ENCODE measurements at regions not wholly inside any gene's neighbourhood (a gene's known extent, or its start where the extent isn't known, plus 50 kb on each side); places are given as distances from the start of the nearest gene placed in this dataset.

- POLR2A ChIA-PET, result no interaction called here
- no peak overlapping the region for H3K4me3 Mint-ChIP-seq
- H3K27me3 Mint-ChIP-seq, result peaks cover 5 to 22% (median 11%) of the 10 kb centered on the region in 5 donors
- ATAC-seq (no peak), DNase-seq (no peak)
- H3K27ac Mint-ChIP-seq, result no peak overlapping the region
- no peaks in the 10 kb centered on the region for H3K36me3 Mint-ChIP-seq
- H3K9me3 Mint-ChIP-seq, result peaks cover 0 to 2% (median 0%) of the 10 kb centered on the region in 9 donors
- no peaks in the 10 kb centered on the region for H3K4me1 Mint-ChIP-seq
Observed at GRCh38 chr11:112785149-112785548, 176.1 kb upstream of the NCAM1 start.

GRCh38 chr11:112785719-112786118 is 175.5 kb upstream of the NCAM1 start:
- ATAC-seq, result no peak
- POLR2A ChIA-PET, result no interaction called here
- no peak overlapping the region for H3K27ac Mint-ChIP-seq
- H3K4me1 Mint-ChIP-seq, result no peaks in the 10 kb centered on the region
- peaks cover 5 to 22% (median 10%) of the 10 kb centered on the region in 5 donors for H3K27me3 Mint-ChIP-seq
- no peaks in the 10 kb centered on the region for H3K36me3 Mint-ChIP-seq
- no peak for DNase-seq
- no peak overlapping the region for H3K4me3 Mint-ChIP-seq
- peaks cover 0 to 2% (median 0%) of the 10 kb centered on the region in 9 donors for H3K9me3 Mint-ChIP-seq

- H3K9me3 Mint-ChIP-seq, result peaks cover 0 to 2% (median 0%) of the 10 kb centered on the region in 9 donors
- H3K27ac Mint-ChIP-seq, result no peak overlapping the region
- no peaks in the 10 kb centered on the region for H3K36me3 Mint-ChIP-seq
- H3K4me1 Mint-ChIP-seq, result no peaks in the 10 kb centered on the region
- POLR2A ChIA-PET, result no interaction called here
- ATAC-seq (no peak), DNase-seq (no peak)
- no peak overlapping the region for H3K4me3 Mint-ChIP-seq
- H3K27me3 Mint-ChIP-seq, result peaks cover 5 to 22% (median 10%) of the 10 kb centered on the region in 5 donors
Observed at GRCh38 chr11:112786196-112786595, 175.0 kb upstream of the NCAM1 start.

GRCh38 chr11:112786886-112787530 is 174.2 kb upstream of the NCAM1 start:
- ATAC-seq (no peak), DNase-seq (no peak)
- POLR2A ChIA-PET, result no interaction called here
- H3K4me3 Mint-ChIP-seq, result no peak overlapping the region
- H3K36me3 Mint-ChIP-seq, result no peaks in the 10 kb centered on the region
- H3K27me3 Mint-ChIP-seq, result peaks cover 5 to 22% (median 7%) of the 10 kb centered on the region in 5 donors
- no peaks in the 10 kb centered on the region for H3K4me1 Mint-ChIP-seq
- H3K9me3 Mint-ChIP-seq, result peaks cover 0 to 2% (median 0%) of the 10 kb centered on the region in 9 donors
- H3K27ac Mint-ChIP-seq, result no peak overlapping the region

GRCh38 chr11:112789481-112789880 is 171.7 kb upstream of the NCAM1 start:
- no peak for ATAC-seq
- POLR2A ChIA-PET, result no interaction called here
- H3K27me3 Mint-ChIP-seq, result peaks cover 6 to 22% (median 6%) of the 10 kb centered on the region in 5 donors
- no peak overlapping the region for H3K4me3 Mint-ChIP-seq
- no peaks in the 10 kb centered on the region for H3K36me3 Mint-ChIP-seq
- peaks cover 2 to 8% (median 4%) of the 10 kb centered on the region in 4 donors for H3K4me1 Mint-ChIP-seq
- no peak for DNase-seq
- no peaks in the 10 kb centered on the region for H3K9me3 Mint-ChIP-seq
- no peak overlapping the region for H3K27ac Mint-ChIP-seq

- Mint-ChIP-seq H3K4me1 (peaks cover 2 to 8% (median 4%) of the 10 kb centered on the region in 4 donors), H3K36me3 (no peaks in the 10 kb centered on the region), H3K4me3 (no peak overlapping the region), H3K9me3 (no peaks in the 10 kb centered on the region), H3K27me3 (peaks cover 4 to 22% (median 6%) of the 10 kb centered on the region in 5 donors), H3K27ac (no peak overlapping the region)
- POLR2A ChIA-PET, result no interaction called here
- DNase-seq (no peak), ATAC-seq (no peak)
Observed at GRCh38 chr11:112790286-112790685, 170.9 kb upstream of the NCAM1 start.

- DNase-seq (no peak), ATAC-seq (no peak)
- H3K9me3 Mint-ChIP-seq, result no peaks in the 10 kb centered on the region
- POLR2A ChIA-PET, result no interaction called here
- peaks cover 1 to 10% (median 2%) of the 10 kb centered on the region in 5 donors for H3K27me3 Mint-ChIP-seq
- no peak overlapping the region for H3K4me3 Mint-ChIP-seq
- H3K4me1 Mint-ChIP-seq, result peaks cover 2 to 8% (median 4%) of the 10 kb centered on the region in 4 donors
- no peak overlapping the region for H3K27ac Mint-ChIP-seq
- no peaks in the 10 kb centered on the region for H3K36me3 Mint-ChIP-seq
Observed at GRCh38 chr11:112792070-112792469, 169.2 kb upstream of the NCAM1 start.

GRCh38 chr11:112793416-112793815 is 167.8 kb upstream of the NCAM1 start:
- no peak for DNase-seq
- Mint-ChIP-seq H3K27ac (no peak overlapping the region), H3K4me3 (no peak overlapping the region), H3K4me1 (peaks cover 4 to 8% (median 6%) of the 10 kb centered on the region in 4 donors), H3K36me3 (no peaks in the 10 kb centered on the region), H3K9me3 (no peaks in the 10 kb centered on the region), H3K27me3 (peaks cover 0 to 3% (median 1%) of the 10 kb centered on the region in 5 donors)
- POLR2A ChIA-PET, result no interaction called here
- no peak for ATAC-seq

- ATAC-seq (no peak), DNase-seq (no peak)
- Mint-ChIP-seq H3K36me3 (no peaks in the 10 kb centered on the region), H3K27ac (no peak overlapping the region), H3K27me3 (peaks cover 0 to 12% (median 2%) of the 10 kb centered on the region in 5 donors), H3K4me3 (no peak overlapping the region), H3K9me3 (no peaks in the 10 kb centered on the region), H3K4me1 (peaks cover 4 to 8% (median 6%) of the 10 kb centered on the region in 4 donors)
- POLR2A ChIA-PET, result interaction anchor here (0.7 kb wide), 1 partner anchor 501 kb away, joined by 10 read pairs; no protein-coding TSS in a partner anchor
Observed at GRCh38 chr11:112794331-112794846, 166.8 kb upstream of the NCAM1 start.

- Mint-ChIP-seq H3K27ac (no peak overlapping the region), H3K27me3 (peaks cover 0 to 19% (median 2%) of the 10 kb centered on the region in 5 donors), H3K4me3 (no peak overlapping the region), H3K36me3 (no peaks in the 10 kb centered on the region), H3K4me1 (peaks cover 4 to 8% (median 6%) of the 10 kb centered on the region in 4 donors), H3K9me3 (no peaks in the 10 kb centered on the region)
- POLR2A ChIA-PET, result no interaction called here
- ATAC-seq (no peak), DNase-seq (peak in 2 of 10 donors; percentile 7 to 11)
Observed at GRCh38 chr11:112795142-112795815, 165.9 kb upstream of the NCAM1 start.

GRCh38 chr11:112795911-112796649 is 165.1 kb upstream of the NCAM1 start:
- Mint-ChIP-seq H3K4me3 (no peak overlapping the region), H3K4me1 (peaks cover 4 to 8% (median 6%) of the 10 kb centered on the region in 4 donors), H3K27ac (no peak overlapping the region), H3K9me3 (no peaks in the 10 kb centered on the region), H3K27me3 (peaks cover 0 to 26% (median 3%) of the 10 kb centered on the region in 5 donors), H3K36me3 (no peaks in the 10 kb centered on the region)
- DNase-seq, result no peak
- POLR2A ChIA-PET, result no interaction called here
- ATAC-seq, result no peak

- Mint-ChIP-seq H3K4me1 (peaks cover 4 to 8% (median 6%) of the 10 kb centered on the region in 4 donors), H3K4me3 (no peak overlapping the region)
- POLR2A ChIA-PET, result no interaction called here
Observed at GRCh38 chr11:112797092-112797491, 164.1 kb upstream of the NCAM1 start.

More at GRCh38 chr11:112797092-112797491, 164.1 kb upstream of the NCAM1 start:
- H3K27me3 Mint-ChIP-seq, result peaks cover 0 to 26% (median 3%) of the 10 kb centered on the region in 5 donors
- ATAC-seq, result no peak
- no peak overlapping the region for H3K27ac Mint-ChIP-seq
- H3K9me3 Mint-ChIP-seq, result no peaks in the 10 kb centered on the region
- no peaks in the 10 kb centered on the region for H3K36me3 Mint-ChIP-seq
- no peak for DNase-seq
